Neural progenitor cell (in vitro differentiated cells): ENCODE measurements at regions not wholly inside any gene's neighbourhood (a gene's known extent, or its start where the extent isn't known, plus 50 kb on each side); places are given as distances from the start of the nearest gene placed in this dataset.

Experiments
- DNase-seq: peaks from one replicate; pipeline ENCODE4 v3.0.0-alpha.2; 2016; ENCODE audit warnings: low spot score
- H2AFZ ChIP-seq: fragments of 200-600 bp; sonication (generic); replicated peaks from 2 replicates; pipeline ENCODE4 v1.6.1; 2016; ENCODE audit warnings: antibody characterized with exemption
- H3F3A ChIP-seq: fragments of 200-600 bp; sonication (generic); 2 replicates; pipeline ENCODE4 v1.6.1; 2016; ENCODE audit warnings: antibody characterized with exemption, low read depth
- H3K27ac ChIP-seq: fragments of 200-600 bp; sonication (generic); 2 replicates; pipeline ENCODE4 v1.5.1; 2016; ENCODE audit warnings: mild to moderate bottlenecking
- H3K27me3 ChIP-seq: fragments of 200-600 bp; sonication (generic); 2 replicates; pipeline ENCODE4 v1.6.1; 2016; ENCODE audit warnings: mild to moderate bottlenecking, moderate library complexity
- H3K36me3 ChIP-seq: fragments of 200-600 bp; sonication (generic); 2 replicates; pipeline ENCODE4 v1.5.1; 2016
- H3K4me1 ChIP-seq: fragments of 200-600 bp; sonication (generic); 2 replicates; pipeline ENCODE4 v1.6.1; 2016; ENCODE audit warnings: mixed run types
- H3K4me2 ChIP-seq: fragments of 200-600 bp; sonication (generic); 2 replicates; pipeline ENCODE4 v1.6.1; 2016
- H3K4me3 ChIP-seq: fragments of 200-600 bp; sonication (generic); 2 replicates; pipeline ENCODE4 v1.5.1; 2016
- H3K79me2 ChIP-seq: fragments of 200-600 bp; sonication (generic); 2 replicates; pipeline ENCODE4 v1.6.1; 2016; ENCODE audit warnings: low read depth
- H3K9ac ChIP-seq: fragments of 200-600 bp; sonication (generic); 2 replicates; pipeline ENCODE4 v1.6.1; 2016
- H3K9me3 ChIP-seq: fragments of 200-600 bp; sonication (generic); 2 replicates; pipeline ENCODE4 v1.5.1; 2016; ENCODE audit warnings: low read depth
- H4K20me1 ChIP-seq: fragments of 200-600 bp; sonication (generic); 2 replicates; pipeline ENCODE4 v1.6.1; 2016; ENCODE audit warnings: low read depth
- H3K27ac Mint-ChIP-seq: 3 replicates; pipeline ENCODE4 v1.8.0; 2021; ENCODE audit warnings: mixed read lengths
- H3K27me3 Mint-ChIP-seq: 2 replicates; pipeline ENCODE4 v1.8.0; 2022; ENCODE audit warnings: low read depth, mild to moderate bottlenecking, inconsistent platforms, moderate library complexity, mixed read lengths; ENCODE audit not compliant: insufficient read depth
- H3K36me3 Mint-ChIP-seq: 3 replicates; pipeline ENCODE4 v1.8.0; 2021; ENCODE audit warnings: mixed read lengths
- H3K4me1 Mint-ChIP-seq: 3 replicates; pipeline ENCODE4 v1.8.0; 2021; ENCODE audit warnings: mixed read lengths
- H3K4me3 Mint-ChIP-seq: 3 replicates; pipeline ENCODE4 v1.8.0; 2021; ENCODE audit warnings: mild to moderate bottlenecking, moderate library complexity, mixed read lengths
- H3K9me3 Mint-ChIP-seq: 3 replicates; pipeline ENCODE4 v1.8.0; 2020; ENCODE audit warnings: mixed read lengths
- EZH2 ChIP-seq: fragments of 200-600 bp; sonication (generic); IDR thresholded peaks from 2 replicates; pipeline ENCODE4 v1.6.1; 2017; ENCODE audit warnings: antibody characterized with exemption, mild to moderate bottlenecking, moderate library complexity
- EZH2phosphoT487 ChIP-seq: fragments of 200-600 bp; sonication (generic); IDR thresholded peaks from 2 replicates; pipeline ENCODE4 v1.6.1; 2017; ENCODE audit warnings: antibody characterized with exemption
- TF ChIP-seq, protein P1 (sequence below): fragments of 200-600 bp; sonication (generic); IDR thresholded peaks from 2 replicates; pipeline ENCODE4 v1.5.1; 2017; ENCODE audit warnings: antibody characterized with exemption, mild to moderate bottlenecking

DNA sequence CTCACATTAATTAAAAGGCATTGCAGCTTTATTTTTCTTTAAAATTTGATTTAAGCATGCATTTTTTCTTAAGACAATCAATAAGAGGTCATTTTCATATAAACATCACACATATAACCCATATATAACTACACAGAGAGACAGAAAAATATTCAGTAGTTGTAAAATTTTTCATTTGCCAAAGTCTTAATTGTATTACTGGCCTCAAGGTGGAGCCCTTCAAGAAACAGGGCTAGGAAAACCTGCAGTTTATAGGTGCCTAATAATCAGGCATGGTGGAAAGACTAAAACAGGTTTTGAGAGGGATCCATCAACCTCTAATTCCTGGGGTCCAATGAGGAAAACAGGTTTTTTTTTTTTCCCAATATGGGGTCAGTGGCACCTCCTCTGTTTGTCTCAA lies 71.3 kb upstream of the ZNF804A start:
- no peaks in the 10 kb centered on the region for H4K20me1 ChIP-seq

DNA sequence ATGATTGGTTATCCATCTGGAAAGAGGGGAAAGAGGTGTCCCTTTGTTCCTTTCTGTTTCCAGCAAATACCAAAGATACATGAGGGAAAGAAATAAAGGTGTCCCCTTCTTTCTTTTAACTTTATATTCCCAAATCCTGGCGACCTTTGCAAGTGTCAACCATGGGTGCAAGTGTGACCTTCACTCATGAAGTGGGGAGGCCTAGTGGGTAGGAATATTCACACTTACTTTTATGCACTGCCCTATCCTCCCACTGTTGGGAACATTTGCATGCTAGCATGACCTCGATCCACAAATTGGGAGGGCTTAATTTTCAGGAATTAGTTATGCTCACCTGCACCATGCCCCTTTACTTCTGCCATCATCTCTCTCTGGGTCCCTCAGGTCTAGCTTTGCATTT lies 70.2 kb upstream of the ZNF804A start:
- Histone ChIP-seq H3K79me2 (no peaks in the 10 kb centered on the region), H3K27ac (no peak overlapping the region), H4K20me1 (no peaks in the 10 kb centered on the region), H3K27me3 (no peaks in the 10 kb centered on the region), H3K36me3 (no peaks in the 10 kb centered on the region), H3K4me1 (no peaks in the 10 kb centered on the region), H3K4me3 (no peak overlapping the region), H2AFZ (no peak overlapping the region), H3K9me3 (no peaks in the 10 kb centered on the region), H3K4me2 (no peak overlapping the region), H3F3A (no peaks in the 10 kb centered on the region), H3K9ac (no peak overlapping the region)
- no peak for DNase-seq
- H3K36me3 Mint-ChIP-seq, result no peaks in the 10 kb centered on the region
- no peaks in the 10 kb centered on the region for H3K27me3 Mint-ChIP-seq
- no peak for TF ChIP-seq EZH2phosphoT487
- no peak for TF ChIP-seq EZH2
- TF ChIP-seq, protein P1, sequence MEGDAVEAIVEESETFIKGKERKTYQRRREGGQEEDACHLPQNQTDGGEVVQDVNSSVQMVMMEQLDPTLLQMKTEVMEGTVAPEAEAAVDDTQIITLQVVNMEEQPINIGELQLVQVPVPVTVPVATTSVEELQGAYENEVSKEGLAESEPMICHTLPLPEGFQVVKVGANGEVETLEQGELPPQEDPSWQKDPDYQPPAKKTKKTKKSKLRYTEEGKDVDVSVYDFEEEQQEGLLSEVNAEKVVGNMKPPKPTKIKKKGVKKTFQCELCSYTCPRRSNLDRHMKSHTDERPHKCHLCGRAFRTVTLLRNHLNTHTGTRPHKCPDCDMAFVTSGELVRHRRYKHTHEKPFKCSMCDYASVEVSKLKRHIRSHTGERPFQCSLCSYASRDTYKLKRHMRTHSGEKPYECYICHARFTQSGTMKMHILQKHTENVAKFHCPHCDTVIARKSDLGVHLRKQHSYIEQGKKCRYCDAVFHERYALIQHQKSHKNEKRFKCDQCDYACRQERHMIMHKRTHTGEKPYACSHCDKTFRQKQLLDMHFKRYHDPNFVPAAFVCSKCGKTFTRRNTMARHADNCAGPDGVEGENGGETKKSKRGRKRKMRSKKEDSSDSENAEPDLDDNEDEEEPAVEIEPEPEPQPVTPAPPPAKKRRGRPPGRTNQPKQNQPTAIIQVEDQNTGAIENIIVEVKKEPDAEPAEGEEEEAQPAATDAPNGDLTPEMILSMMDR, result no peak
- no peak overlapping the region for H3K27ac Mint-ChIP-seq
- H3K4me1 Mint-ChIP-seq, result no peaks in the 10 kb centered on the region
- no peak overlapping the region for H3K4me3 Mint-ChIP-seq
- H3K9me3 Mint-ChIP-seq, result peaks cover 20% of the 10 kb centered on the region

More for the DNA sequence above, 71.3 kb upstream of the ZNF804A start:
- no peaks in the 10 kb centered on the region for H3K4me1 ChIP-seq
- H3K27me3 ChIP-seq, result no peaks in the 10 kb centered on the region
- no peak overlapping the region for H3K27ac ChIP-seq
- H3K4me3 ChIP-seq, result no peak overlapping the region
- Mint-ChIP-seq H3K9me3 (peaks cover 20% of the 10 kb centered on the region), H3K27ac (no peak overlapping the region), H3K27me3 (no peaks in the 10 kb centered on the region), H3K36me3 (no peaks in the 10 kb centered on the region), H3K4me1 (no peaks in the 10 kb centered on the region), H3K4me3 (no peak overlapping the region)
- no peak for DNase-seq
- H3K9me3 ChIP-seq, result no peaks in the 10 kb centered on the region
- H3K36me3 ChIP-seq, result no peaks in the 10 kb centered on the region
- no peaks in the 10 kb centered on the region for H3F3A ChIP-seq
- no peak overlapping the region for H3K9ac ChIP-seq
- TF ChIP-seq EZH2phosphoT487, result no peak
- TF ChIP-seq EZH2, result no peak
- TF ChIP-seq, protein P1, result peak; percentile 13
- no peaks in the 10 kb centered on the region for H3K79me2 ChIP-seq
- no peak overlapping the region for H3K4me2 ChIP-seq
- no peak overlapping the region for H2AFZ ChIP-seq

DNA sequence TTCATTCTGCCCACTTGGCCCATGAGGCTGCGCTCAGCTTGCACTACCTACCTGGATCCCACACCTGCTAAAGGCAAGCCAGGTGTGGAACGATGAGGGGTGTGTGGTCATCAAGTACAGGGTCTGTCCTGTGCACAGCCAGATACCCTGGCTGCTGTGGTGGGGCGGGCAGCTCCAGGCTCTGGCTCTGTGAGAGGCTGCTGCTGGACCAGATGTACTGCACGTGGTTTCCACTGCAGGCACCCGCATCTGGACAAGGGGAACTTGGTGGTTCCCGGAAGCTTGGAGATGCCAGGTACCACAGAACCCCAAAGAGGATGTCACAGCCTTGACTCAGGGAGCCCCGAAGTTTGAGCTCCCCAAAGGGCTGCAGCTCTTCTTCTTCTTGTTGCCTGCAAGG lies 68.1 kb upstream of the ZNF804A start:
- no peaks in the 10 kb centered on the region for H3K36me3 Mint-ChIP-seq

More for the DNA sequence above, 68.1 kb upstream of the ZNF804A start:
- no peak overlapping the region for H3K27ac ChIP-seq
- no peaks in the 10 kb centered on the region for H3K27me3 ChIP-seq
- H3K4me3 ChIP-seq, result no peak overlapping the region
- H4K20me1 ChIP-seq, result no peaks in the 10 kb centered on the region
- no peaks in the 10 kb centered on the region for H3K4me1 ChIP-seq
- H2AFZ ChIP-seq, result no peak overlapping the region
- TF ChIP-seq, protein P1, result no peak
- TF ChIP-seq EZH2, result no peak
- no peak for TF ChIP-seq EZH2phosphoT487
- H3K36me3 ChIP-seq, result no peaks in the 10 kb centered on the region
- H3K27me3 Mint-ChIP-seq, result no peaks in the 10 kb centered on the region
- peaks cover 20% of the 10 kb centered on the region for H3K9me3 Mint-ChIP-seq
- no peak overlapping the region for H3K4me2 ChIP-seq
- H3K9me3 ChIP-seq, result no peaks in the 10 kb centered on the region
- no peak overlapping the region for H3K27ac Mint-ChIP-seq
- no peaks in the 10 kb centered on the region for H3F3A ChIP-seq
- H3K79me2 ChIP-seq, result no peaks in the 10 kb centered on the region
- no peak overlapping the region for H3K9ac ChIP-seq
- no peak for DNase-seq
- no peak overlapping the region for H3K4me3 Mint-ChIP-seq
- H3K4me1 Mint-ChIP-seq, result no peaks in the 10 kb centered on the region
